ENCODE measurements at regions not wholly inside any gene's neighbourhood (a gene's known extent, or its start where the extent isn't known, plus 50 kb on each side); places are given as distances from the start of the nearest gene placed in this dataset.

DNA sequence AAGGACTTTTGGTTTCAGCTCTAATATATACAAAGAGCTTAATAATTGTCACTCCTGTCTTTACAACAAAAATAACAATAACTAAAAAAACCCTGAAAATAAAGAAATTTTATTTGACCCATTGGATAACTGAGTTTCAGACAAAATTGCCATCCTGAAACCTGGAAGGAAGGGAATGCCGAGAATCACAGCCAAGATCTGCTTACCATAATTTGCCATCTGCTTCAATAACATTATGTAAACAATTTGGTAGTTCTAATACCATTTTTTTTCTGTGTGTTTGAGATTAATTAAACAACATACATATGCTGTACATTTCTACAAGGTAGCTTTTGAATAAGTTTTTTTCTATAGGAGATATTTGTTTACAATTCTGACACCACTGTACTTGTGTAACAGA, 596.3 kb upstream of the MGAT4C start:
- TF ChIP-seq POLR2A (IDR thresholded peaks at IDR 0.05): no peak
- TF ChIP-seq, protein P1, sequence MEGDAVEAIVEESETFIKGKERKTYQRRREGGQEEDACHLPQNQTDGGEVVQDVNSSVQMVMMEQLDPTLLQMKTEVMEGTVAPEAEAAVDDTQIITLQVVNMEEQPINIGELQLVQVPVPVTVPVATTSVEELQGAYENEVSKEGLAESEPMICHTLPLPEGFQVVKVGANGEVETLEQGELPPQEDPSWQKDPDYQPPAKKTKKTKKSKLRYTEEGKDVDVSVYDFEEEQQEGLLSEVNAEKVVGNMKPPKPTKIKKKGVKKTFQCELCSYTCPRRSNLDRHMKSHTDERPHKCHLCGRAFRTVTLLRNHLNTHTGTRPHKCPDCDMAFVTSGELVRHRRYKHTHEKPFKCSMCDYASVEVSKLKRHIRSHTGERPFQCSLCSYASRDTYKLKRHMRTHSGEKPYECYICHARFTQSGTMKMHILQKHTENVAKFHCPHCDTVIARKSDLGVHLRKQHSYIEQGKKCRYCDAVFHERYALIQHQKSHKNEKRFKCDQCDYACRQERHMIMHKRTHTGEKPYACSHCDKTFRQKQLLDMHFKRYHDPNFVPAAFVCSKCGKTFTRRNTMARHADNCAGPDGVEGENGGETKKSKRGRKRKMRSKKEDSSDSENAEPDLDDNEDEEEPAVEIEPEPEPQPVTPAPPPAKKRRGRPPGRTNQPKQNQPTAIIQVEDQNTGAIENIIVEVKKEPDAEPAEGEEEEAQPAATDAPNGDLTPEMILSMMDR (IDR thresholded peaks at IDR 0.05): no peak
